DOHH2 (cell line): ENCODE measurements at regions not wholly inside any gene's neighbourhood (a gene's known extent, or its start where the extent isn't known, plus 50 kb on each side); places are given as distances from the start of the nearest gene placed in this dataset.

Source experiments
- EZH2phosphoT487 ChIP-seq: fragments of 200-600 bp; sonication (generic); IDR thresholded peaks from 2 replicates; pipeline ENCODE4 v1.6.1; 2017; ENCODE audit warnings: borderline replicate concordance, mild to moderate bottlenecking, antibody characterized with exemption, low read length, moderate library complexity, mixed read lengths
- TF ChIP-seq, protein P1 (sequence below): fragments of 200-600 bp; sonication (generic); IDR thresholded peaks from one replicate; pipeline ENCODE4 v1.5.1; 2014; ENCODE audit warnings: antibody characterized with exemption, mild to moderate bottlenecking, low read depth, low read length; ENCODE audit not compliant: poor library complexity, severe bottlenecking

DNA sequence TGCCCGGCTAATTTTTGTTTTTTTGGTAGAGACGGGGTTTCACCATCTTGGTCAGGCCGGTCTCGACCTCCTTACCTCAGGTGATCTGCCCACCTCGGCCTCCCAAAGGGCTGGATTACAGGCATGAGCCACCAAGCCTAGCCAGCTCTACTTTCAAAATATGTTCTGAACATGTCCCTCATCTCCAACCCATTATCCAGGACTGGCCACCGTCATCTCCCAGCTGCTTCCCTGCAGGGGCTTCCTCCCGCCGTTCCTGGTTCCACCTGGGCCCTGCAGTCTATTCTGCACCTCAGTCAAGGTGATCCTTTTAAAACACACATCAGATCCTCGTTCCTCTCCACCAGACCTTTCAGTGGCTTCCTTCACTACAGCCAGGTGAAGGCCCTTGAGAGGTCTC lies 80.9 kb upstream of the NKX1-1 start:
- TF ChIP-seq, protein P1, sequence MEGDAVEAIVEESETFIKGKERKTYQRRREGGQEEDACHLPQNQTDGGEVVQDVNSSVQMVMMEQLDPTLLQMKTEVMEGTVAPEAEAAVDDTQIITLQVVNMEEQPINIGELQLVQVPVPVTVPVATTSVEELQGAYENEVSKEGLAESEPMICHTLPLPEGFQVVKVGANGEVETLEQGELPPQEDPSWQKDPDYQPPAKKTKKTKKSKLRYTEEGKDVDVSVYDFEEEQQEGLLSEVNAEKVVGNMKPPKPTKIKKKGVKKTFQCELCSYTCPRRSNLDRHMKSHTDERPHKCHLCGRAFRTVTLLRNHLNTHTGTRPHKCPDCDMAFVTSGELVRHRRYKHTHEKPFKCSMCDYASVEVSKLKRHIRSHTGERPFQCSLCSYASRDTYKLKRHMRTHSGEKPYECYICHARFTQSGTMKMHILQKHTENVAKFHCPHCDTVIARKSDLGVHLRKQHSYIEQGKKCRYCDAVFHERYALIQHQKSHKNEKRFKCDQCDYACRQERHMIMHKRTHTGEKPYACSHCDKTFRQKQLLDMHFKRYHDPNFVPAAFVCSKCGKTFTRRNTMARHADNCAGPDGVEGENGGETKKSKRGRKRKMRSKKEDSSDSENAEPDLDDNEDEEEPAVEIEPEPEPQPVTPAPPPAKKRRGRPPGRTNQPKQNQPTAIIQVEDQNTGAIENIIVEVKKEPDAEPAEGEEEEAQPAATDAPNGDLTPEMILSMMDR = no peak
- TF ChIP-seq EZH2phosphoT487 = no peak
